Breast epithelium (tissue), 3 donors: ENCODE measurements at regions not wholly inside any gene's neighbourhood (a gene's known extent, or its start where the extent isn't known, plus 50 kb on each side); places are given as distances from the start of the nearest gene placed in this dataset.

Experiments used
- POLR2AphosphoS5 ChIP-seq, 3 donors: sonication (generic); formaldehyde crosslinking; IDR thresholded peaks; one replicate each; pipeline ENCODE4 v1.6.1; 2017; ENCODE audit warnings: antibody characterized with exemption in 3 of 3
- TF ChIP-seq, protein P1 (sequence below), 3 donors: fragments of 450-650 bp; IDR thresholded peaks; one replicate each; pipeline ENCODE4 v1.5.1; 2016 to 2017; ENCODE audit warnings: antibody characterized with exemption in 3 of 3, mild to moderate bottlenecking in 3 of 3, moderate library complexity in 3 of 3

DNA sequence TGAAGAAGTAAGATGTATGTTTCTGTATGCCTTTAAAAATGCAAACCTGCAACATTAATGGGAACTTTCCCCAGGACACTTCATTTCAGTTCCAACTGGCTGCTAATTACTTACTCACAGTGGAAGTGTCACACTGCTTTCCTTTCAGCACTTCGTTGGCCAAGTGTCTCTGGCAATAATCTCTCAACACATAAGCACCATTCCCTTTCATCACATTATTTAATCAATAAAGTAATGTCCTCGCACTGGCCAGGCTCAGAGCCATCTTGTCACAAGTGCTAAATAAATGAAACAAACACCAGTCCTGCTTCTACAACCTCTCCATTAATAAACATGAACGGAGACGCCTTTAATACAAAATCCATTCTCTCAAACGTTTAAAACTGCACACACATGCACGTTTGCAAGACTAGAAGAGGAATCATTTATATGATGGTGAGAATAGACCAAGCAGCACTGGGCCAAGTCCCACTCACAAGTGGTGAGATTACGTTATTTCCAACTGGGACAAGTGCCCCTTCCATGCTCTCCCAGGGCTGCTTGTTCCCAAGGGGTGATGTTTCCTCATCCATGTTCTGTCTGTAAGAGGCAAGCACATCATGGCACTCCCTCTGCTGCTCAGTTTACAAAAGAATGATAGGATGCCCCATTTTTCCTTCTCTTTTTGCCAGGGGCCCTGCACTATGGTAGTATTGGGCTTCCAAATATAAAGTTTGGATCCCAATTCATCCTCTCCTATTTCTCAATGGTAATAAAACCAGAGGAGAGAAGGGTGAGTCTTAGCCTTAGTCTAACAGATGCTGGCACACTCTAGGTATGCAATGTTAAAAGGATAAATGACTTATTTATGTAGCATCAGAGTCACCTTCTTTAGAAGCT, 56.8 kb upstream of the ETAA1 start:
- TF ChIP-seq, protein P1, sequence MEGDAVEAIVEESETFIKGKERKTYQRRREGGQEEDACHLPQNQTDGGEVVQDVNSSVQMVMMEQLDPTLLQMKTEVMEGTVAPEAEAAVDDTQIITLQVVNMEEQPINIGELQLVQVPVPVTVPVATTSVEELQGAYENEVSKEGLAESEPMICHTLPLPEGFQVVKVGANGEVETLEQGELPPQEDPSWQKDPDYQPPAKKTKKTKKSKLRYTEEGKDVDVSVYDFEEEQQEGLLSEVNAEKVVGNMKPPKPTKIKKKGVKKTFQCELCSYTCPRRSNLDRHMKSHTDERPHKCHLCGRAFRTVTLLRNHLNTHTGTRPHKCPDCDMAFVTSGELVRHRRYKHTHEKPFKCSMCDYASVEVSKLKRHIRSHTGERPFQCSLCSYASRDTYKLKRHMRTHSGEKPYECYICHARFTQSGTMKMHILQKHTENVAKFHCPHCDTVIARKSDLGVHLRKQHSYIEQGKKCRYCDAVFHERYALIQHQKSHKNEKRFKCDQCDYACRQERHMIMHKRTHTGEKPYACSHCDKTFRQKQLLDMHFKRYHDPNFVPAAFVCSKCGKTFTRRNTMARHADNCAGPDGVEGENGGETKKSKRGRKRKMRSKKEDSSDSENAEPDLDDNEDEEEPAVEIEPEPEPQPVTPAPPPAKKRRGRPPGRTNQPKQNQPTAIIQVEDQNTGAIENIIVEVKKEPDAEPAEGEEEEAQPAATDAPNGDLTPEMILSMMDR (IDR thresholded peaks at IDR 0.05), result no peak
- TF ChIP-seq POLR2AphosphoS5 (IDR thresholded peaks at IDR 0.05), result no peak
